IMR-90 (cell line): ENCODE measurements at regions not wholly inside any gene's neighbourhood (a gene's known extent, or its start where the extent isn't known, plus 50 kb on each side); places are given as distances from the start of the nearest gene placed in this dataset.

Experiments
- ATAC-seq: fragments of 200-7000 bp; cut with Tn5 transposase; 2 replicates; pipeline ENCODE4 v1.9.1; 2020; ENCODE audit warnings: low read depth, mild to moderate bottlenecking, moderate library complexity
- BruUV-seq: library from RNA; stranded (reverse); fragments of 400-500 nt; replicated peaks from 2 replicates; lab custom pipeline; 2021; lab: Mats Ljungman, UMichigan
- CTCF ChIA-PET: fragments of 300-600 bp; formaldehyde crosslinking; extraction: SDS; loops from one replicate; lab custom pipeline; 2021; ENCODE audit warnings: antibody characterized with exemption; lab: Yijun Ruan, JAX
- POLR2A ChIA-PET: fragments of 300-600 bp; sonication (Branson Sonifier 250); formaldehyde crosslinking; loops from one replicate; lab custom pipeline; 2022; ENCODE audit warnings: antibody characterized with exemption; ENCODE audit not compliant: unreplicated experiment; lab: Charles Lee
- DNase-seq: peaks from one replicate; pipeline ENCODE4 v3.0.0; 2013
- H2AFZ ChIP-seq: replicated peaks from 2 replicates; pipeline ENCODE3; 2013; ENCODE audit warnings: low read length, mild to moderate bottlenecking; ENCODE audit not compliant: poor library complexity
- H2AK5ac ChIP-seq: 2 replicates; pipeline ENCODE4 v1.6.1; 2013; ENCODE audit warnings: low read depth, low read length, inconsistent platforms
- H2AK9ac ChIP-seq: replicated peaks from 2 replicates; pipeline ENCODE3; 2013; ENCODE audit warnings: mild to moderate bottlenecking, low read depth, low read length, moderate library complexity; ENCODE audit not compliant: poor library complexity
- H2BK120ac ChIP-seq: 2 replicates; pipeline ENCODE4 v1.6.1; 2013; ENCODE audit warnings: low read depth, low read length, inconsistent platforms
- H2BK15ac ChIP-seq: 3 replicates; pipeline ENCODE4 v1.6.1; 2013; ENCODE audit warnings: low read depth, low read length, inconsistent platforms
- H2BK20ac ChIP-seq: 2 replicates; pipeline ENCODE4 v1.6.1; 2013; ENCODE audit warnings: low read depth, mild to moderate bottlenecking, inconsistent platforms, low read length, moderate library complexity
- H2BK5ac ChIP-seq: 2 replicates; pipeline ENCODE4 v1.6.1; 2013; ENCODE audit warnings: mild to moderate bottlenecking, low read depth, low read length, inconsistent platforms; ENCODE audit not compliant: poor library complexity, severe bottlenecking
- H3K14ac ChIP-seq: replicated peaks from 2 replicates; pipeline ENCODE4 v1.6.1; 2013; ENCODE audit warnings: low read depth, low read length, inconsistent platforms
- H3K18ac ChIP-seq: 2 replicates; pipeline ENCODE4 v1.6.1; 2013; ENCODE audit warnings: low read depth, low read length, control low read depth
- H3K23ac ChIP-seq: 2 replicates; pipeline ENCODE4 v1.6.1; 2013; ENCODE audit warnings: low read depth, low read length, inconsistent platforms
- H3K27ac ChIP-seq: 2 replicates; pipeline ENCODE4 v1.5.1; 2013; ENCODE audit warnings: mild to moderate bottlenecking, control low read depth, low read length; ENCODE audit not compliant: insufficient read depth
- H3K27me3 ChIP-seq: 2 replicates; pipeline ENCODE4 v1.6.1; 2013; ENCODE audit warnings: low read length; ENCODE audit not compliant: control insufficient read depth, insufficient read depth
- H3K36me3 ChIP-seq: 2 replicates; pipeline ENCODE4 v1.6.1; 2013; ENCODE audit warnings: low read length, mixed read lengths; ENCODE audit not compliant: control insufficient read depth, insufficient read depth
- H3K4ac ChIP-seq: 2 replicates; pipeline ENCODE4 v1.6.1; 2013; ENCODE audit warnings: low read depth, low read length, inconsistent platforms
- H3K4me1 ChIP-seq: 2 replicates; pipeline ENCODE4 v1.6.1; 2013; ENCODE audit warnings: low read length, mixed read lengths; ENCODE audit not compliant: control insufficient read depth, insufficient read depth
- H3K4me2 ChIP-seq: 2 replicates; pipeline ENCODE4 v1.6.1; 2013; ENCODE audit warnings: low read depth, mild to moderate bottlenecking, control low read depth, low read length, moderate library complexity
- H3K4me3 ChIP-seq: 2 replicates; pipeline ENCODE4 v1.5.1; 2013; ENCODE audit warnings: low read depth, mild to moderate bottlenecking, control low read depth, low read length, moderate library complexity; ENCODE audit not compliant: insufficient read depth
- H3K56ac ChIP-seq: 2 replicates; pipeline ENCODE4 v1.6.1; 2013; ENCODE audit warnings: low read length, inconsistent platforms; ENCODE audit not compliant: insufficient read depth; ENCODE audit errors: extremely low read depth
- H3K79me1 ChIP-seq, 2 experiments: 2 replicates each; pipeline ENCODE4 v1.6.1; 2013; ENCODE audit warnings: low read length in 2 of 2, inconsistent platforms in 1 of 2, low read depth in 1 of 2
- H3K9ac ChIP-seq: 2 replicates; pipeline ENCODE4 v1.6.1; 2013; ENCODE audit warnings: low read depth, low read length, control low read depth
- H3K9me1 ChIP-seq: 2 replicates; pipeline ENCODE4 v1.6.1; 2013; ENCODE audit warnings: low read length, inconsistent platforms; ENCODE audit not compliant: insufficient read depth
- H3K9me3 ChIP-seq: 2 replicates; pipeline ENCODE4 v1.6.1; 2013; ENCODE audit warnings: low read length; ENCODE audit not compliant: control insufficient read depth, insufficient read depth
- H4K20me1 ChIP-seq: 2 replicates; pipeline ENCODE4 v1.6.1; 2013; ENCODE audit warnings: low read length, inconsistent platforms; ENCODE audit not compliant: insufficient read depth
- H4K5ac ChIP-seq: 2 replicates; pipeline ENCODE4 v1.6.1; 2013; ENCODE audit warnings: mild to moderate bottlenecking, low read depth, low read length, control low read depth
- H4K8ac ChIP-seq, 2 experiments: 2 replicates each; pipeline ENCODE4 v1.6.1; 2013; ENCODE audit warnings: low read depth in 2 of 2, low read length in 2 of 2, control low read depth in 1 of 2, inconsistent platforms in 1 of 2
- H4K91ac ChIP-seq: 2 replicates; pipeline ENCODE4 v1.6.1; 2013; ENCODE audit warnings: low read depth, low read length, inconsistent platforms; ENCODE audit not compliant: insufficient read depth
- CHD1 ChIP-seq: IDR thresholded peaks from 2 replicates; pipeline ENCODE4 v1.6.1; 2012; ENCODE audit warnings: low read depth, low read length, improper control_type of control experiment
- MXI1 ChIP-seq: IDR thresholded peaks from 2 replicates; pipeline ENCODE4 v1.6.1; 2012; ENCODE audit warnings: low read depth, mild to moderate bottlenecking, low read length, moderate library complexity, borderline replicate concordance
- RAD21 ChIP-seq: IDR thresholded peaks from 2 replicates; pipeline ENCODE4 v1.6.1; 2012; ENCODE audit warnings: low read length, improper control_type of control experiment
- RCOR1 ChIP-seq: IDR thresholded peaks from 2 replicates; pipeline ENCODE4 v1.6.1; 2012; ENCODE audit warnings: mild to moderate bottlenecking, low read length, improper control_type of control experiment; ENCODE audit not compliant: insufficient replicate concordance
- RFX5 ChIP-seq: IDR thresholded peaks from 2 replicates; pipeline ENCODE4 v1.8.0; 2012; ENCODE audit warnings: low read depth, mild to moderate bottlenecking, low read length, moderate library complexity
- WGBS, 2 experiments: methylation state at CpG; one replicate each; pipeline versions ENCODE4 v1.1.5 to v1.1.7; 2013; ENCODE audit warnings: missing lambda C conversion rate in 2 of 2; ENCODE audit not compliant: insufficient read length in 1 of 2; ENCODE audit errors: extremely low coverage in 2 of 2; 5-methylcytosine and 5-hydroxymethylcytosine counted together
- dilution Hi-C: fragments of 300-500 bp; cut with HindIII; formaldehyde crosslinking; loops from one replicate; pipeline ENCODE4 v1.14.3; 2018; ENCODE audit warnings: low sequenced_read_pairs; ENCODE audit not compliant: unreplicated experiment
- in situ Hi-C: fragments of 300-500 bp; cut with MboI; formaldehyde crosslinking; loops from 3 replicates; pipeline ENCODE4 v1.14.3; 2019; ENCODE audit warnings: low sequenced_read_pairs, inconsistent platforms, mixed read lengths
- intact Hi-C: fragments of 100-400 bp; cut with micrococcal nuclease; formaldehyde crosslinking; loops from 2 replicates; pipeline ENCODE4 v1.10.0; 2022
- TF ChIP-seq, protein P1 (sequence below): fragments of 150-350 bp; IDR thresholded peaks from 2 replicates; pipeline ENCODE4 v1.6.1; 2016; ENCODE audit warnings: low read depth, mild to moderate bottlenecking, low read length, moderate library complexity, borderline replicate concordance

DNA sequence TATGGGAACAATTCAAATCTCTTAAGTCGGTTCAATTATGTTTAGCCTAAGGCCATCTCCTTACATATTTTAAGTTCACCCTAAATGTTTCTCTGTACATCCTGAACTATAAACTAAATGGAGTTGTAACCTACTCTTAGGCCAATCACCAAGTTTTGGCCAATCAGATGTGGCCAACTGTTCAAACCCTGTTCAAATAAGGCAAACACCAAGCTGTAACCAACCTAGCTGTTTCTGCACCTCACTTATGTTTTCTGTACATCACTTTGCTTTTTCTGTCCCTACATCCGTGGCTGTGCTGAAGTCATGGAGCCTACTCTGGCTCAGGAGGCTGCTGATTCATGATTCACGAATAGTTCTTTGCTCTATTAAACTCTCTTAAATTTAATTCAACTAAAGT, 165.3 kb downstream of the GASK1B start:
- Histone ChIP-seq H3K4ac (no peak overlapping the region), H4K20me1 (no peaks in the 10 kb centered on the region), H2BK15ac (no peak overlapping the region; the same call in 2 of the 3 replicates), H3K56ac (no peak overlapping the region), H3K27ac (no peak overlapping the region), H3K18ac (no peak overlapping the region), H2AK9ac (no peak overlapping the region), H3K79me1 (no peaks in the 10 kb centered on the region), H2AK5ac (no peak overlapping the region), H3K4me3 (no peak overlapping the region), H4K8ac (no peak overlapping the region), H4K5ac (no peak overlapping the region), H2AFZ (no peak overlapping the region), H2BK120ac (no peak overlapping the region), H3K14ac (no peak overlapping the region), H3K9ac (no peak overlapping the region), H3K23ac (no peak overlapping the region), H4K91ac (no peak overlapping the region), H3K4me1 (0 out of 2 replicates have a peak, but pooled peaks cover 1% of the 10 kb centered on the region), H3K9me3 (no peaks in the 10 kb centered on the region), H2BK5ac (no peak overlapping the region), H3K4me2 (no peak overlapping the region), H3K36me3 (no peaks in the 10 kb centered on the region), H3K27me3 (no peaks in the 10 kb centered on the region), H3K9me1 (no peaks in the 10 kb centered on the region), H2BK20ac (no peak overlapping the region)
- WGBS, 2 experiments, result 50% methylated on average over 1 of the region's 3 CpGs; no CpG with 5 or more reads in 1 of the 2 experiments
- dilution Hi-C loops, result loop anchor here (25.0 kb wide), 1 partner anchor 180 kb away; no protein-coding TSS in a partner anchor
- no peak for ATAC-seq
- intact Hi-C loops, result no loop called here
- BruUV-seq, result no TSS peak
- TF ChIP-seq RCOR1, result no peak
- TF ChIP-seq, protein P1, sequence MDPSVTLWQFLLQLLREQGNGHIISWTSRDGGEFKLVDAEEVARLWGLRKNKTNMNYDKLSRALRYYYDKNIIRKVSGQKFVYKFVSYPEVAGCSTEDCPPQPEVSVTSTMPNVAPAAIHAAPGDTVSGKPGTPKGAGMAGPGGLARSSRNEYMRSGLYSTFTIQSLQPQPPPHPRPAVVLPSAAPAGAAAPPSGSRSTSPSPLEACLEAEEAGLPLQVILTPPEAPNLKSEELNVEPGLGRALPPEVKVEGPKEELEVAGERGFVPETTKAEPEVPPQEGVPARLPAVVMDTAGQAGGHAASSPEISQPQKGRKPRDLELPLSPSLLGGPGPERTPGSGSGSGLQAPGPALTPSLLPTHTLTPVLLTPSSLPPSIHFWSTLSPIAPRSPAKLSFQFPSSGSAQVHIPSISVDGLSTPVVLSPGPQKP, result no peak
- no peak for TF ChIP-seq MXI1
- no peak for TF ChIP-seq RAD21
- no peak for TF ChIP-seq RFX5
- TF ChIP-seq CHD1, result no peak
- DNase-seq, result no peak
- POLR2A ChIA-PET, result no interaction called here
- CTCF ChIA-PET, result no interaction called here
- in situ Hi-C loops, result no loop called here
